GM12892 (cell line): ENCODE measurements at regions not wholly inside any gene's neighbourhood (a gene's known extent, or its start where the extent isn't known, plus 50 kb on each side); places are given as distances from the start of the nearest gene placed in this dataset.
"Not testable (repeated sequence)": the region's sequence is repeated elsewhere in the genome, so short reads cannot be mapped to it uniquely, and the experiment has no call there.

ENCODE experiments used
- DNase-seq: peaks from one replicate; pipeline ENCODE4 v3.0.0; 2011; ENCODE audit not compliant: insufficient read length
- FAIRE-seq: peaks from 2 replicates; lab custom pipeline; 2011; peaks lifted over from hg19 to GRCh38; lab: Jason Lieb, UNC
- POLR2A ChIP-seq: IDR thresholded peaks from 2 replicates; pipeline ENCODE4 v1.6.1; 2011; ENCODE audit warnings: low read depth, low read length, control low read depth
- POLR2AphosphoS5 ChIP-seq: IDR thresholded peaks from 2 replicates; pipeline ENCODE4 v1.6.1; 2011; ENCODE audit warnings: low read depth, low read length, control low read depth
- TAF1 ChIP-seq: IDR thresholded peaks from 2 replicates; pipeline ENCODE4 v1.6.1; 2011; ENCODE audit warnings: low read depth, mild to moderate bottlenecking, control low read depth, low read length, borderline replicate concordance

DNA sequence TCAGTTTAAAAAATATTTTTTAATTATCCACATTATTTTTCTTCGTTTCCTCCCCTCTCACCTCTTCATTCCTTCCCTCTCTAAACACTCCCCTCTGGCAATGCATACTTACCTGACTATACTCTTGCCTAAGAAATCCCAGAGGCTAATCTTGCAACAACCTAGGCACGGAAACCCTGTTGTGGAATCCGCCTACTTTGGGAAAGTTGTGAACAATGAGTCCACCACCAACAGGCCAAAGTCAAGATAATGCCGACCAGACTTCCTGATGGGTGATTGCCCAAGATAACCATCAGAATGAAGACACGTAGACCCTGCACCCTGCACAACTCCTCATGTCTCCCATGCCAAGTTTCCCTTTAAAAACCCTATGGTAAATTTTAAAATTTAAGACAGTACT, 521.5 kb downstream of the KIF20B start:
- TF ChIP-seq TAF1 (no peak), POLR2A (no peak)
- FAIRE-seq (no peak), DNase-seq (no peak)

DNA sequence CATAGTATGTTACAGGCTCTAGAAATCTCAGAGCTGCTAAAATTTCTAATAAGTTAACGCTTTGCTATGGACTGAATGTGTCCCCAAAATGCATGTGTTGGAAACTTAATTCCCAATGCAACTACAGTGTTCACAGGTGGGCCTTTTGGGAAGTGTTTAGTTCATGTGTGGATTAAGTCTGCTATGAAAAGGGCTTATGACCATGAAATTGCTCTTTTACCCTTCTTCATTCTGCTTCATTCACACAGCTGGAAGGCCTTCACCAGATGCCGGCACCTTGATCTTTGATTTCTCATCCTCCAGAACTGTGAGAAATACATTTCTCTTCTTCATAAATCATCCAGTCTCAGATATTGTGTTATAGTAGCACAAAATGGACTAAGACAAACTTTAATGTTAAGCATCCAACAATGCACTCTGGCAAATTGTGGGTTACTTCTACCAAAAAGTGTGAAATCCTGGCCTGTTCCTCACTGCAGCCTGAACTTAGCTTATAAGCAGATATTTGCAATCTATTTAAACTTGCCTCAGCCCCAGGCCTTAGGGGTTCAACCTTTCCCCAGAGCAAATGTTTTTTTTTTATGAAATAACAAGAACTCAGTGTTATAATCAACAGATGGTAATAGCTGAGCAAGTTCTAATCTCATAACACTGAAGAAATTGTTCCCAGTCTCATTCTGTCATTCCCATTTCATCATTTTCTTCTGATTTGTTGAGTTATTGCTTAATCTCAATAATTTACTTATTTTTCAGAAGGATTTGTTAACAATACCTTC, 523.6 kb downstream of the KIF20B start:
- DNase-seq (no peak), FAIRE-seq (no peak)
- no peak for TF ChIP-seq TAF1
- TF ChIP-seq POLR2A = no peak
- TF ChIP-seq POLR2AphosphoS5 = no peak

DNA sequence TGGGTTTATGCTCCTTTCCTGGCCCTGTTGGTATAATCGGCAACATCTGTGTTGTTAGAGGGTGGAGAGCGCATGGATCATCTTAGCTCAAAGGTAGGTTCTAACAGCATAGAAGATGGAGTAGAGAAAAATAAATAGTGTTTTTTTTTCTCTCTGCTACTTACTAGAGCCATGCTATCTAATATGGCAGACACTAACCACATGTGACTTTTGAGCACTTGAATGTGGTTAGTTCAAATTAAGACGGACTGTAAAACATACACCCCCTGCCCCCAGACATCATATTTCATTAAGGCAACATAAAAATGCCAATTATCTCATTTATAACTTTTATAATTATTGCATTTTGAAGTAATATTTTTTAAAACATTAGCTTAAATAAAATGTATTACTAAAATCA, 525.1 kb downstream of the KIF20B start:
- FAIRE-seq = no peak

DNA sequence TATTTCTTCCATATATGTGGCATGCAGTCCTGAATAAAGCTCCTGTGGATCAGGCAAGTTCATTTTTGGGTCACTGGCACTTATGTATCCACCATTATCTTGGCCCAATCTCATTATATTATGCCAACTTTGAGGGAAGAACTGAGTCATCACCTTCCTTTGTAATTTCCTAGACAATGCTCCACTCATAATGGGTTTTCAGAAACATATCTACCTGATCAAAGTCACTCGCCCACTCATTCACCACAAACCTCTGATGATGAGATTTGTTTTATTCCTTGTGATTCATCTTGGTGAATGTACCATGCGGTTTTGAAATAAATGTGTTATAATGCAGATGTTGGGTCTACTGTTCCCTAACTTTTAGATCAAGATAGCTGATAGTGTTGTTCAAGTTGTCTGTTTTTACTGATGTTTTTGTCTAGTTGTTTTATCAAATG, 525.8 kb downstream of the KIF20B start:
- DNase-seq = no peak
- no peak for FAIRE-seq
- TF ChIP-seq POLR2A = no peak
- TF ChIP-seq TAF1 = no peak
- no peak for TF ChIP-seq POLR2AphosphoS5

More for the DNA sequence above, 525.1 kb downstream of the KIF20B start:
- DNase-seq = no peak
- TF ChIP-seq POLR2AphosphoS5 (no peak), POLR2A (no peak), TAF1 (no peak)

DNA sequence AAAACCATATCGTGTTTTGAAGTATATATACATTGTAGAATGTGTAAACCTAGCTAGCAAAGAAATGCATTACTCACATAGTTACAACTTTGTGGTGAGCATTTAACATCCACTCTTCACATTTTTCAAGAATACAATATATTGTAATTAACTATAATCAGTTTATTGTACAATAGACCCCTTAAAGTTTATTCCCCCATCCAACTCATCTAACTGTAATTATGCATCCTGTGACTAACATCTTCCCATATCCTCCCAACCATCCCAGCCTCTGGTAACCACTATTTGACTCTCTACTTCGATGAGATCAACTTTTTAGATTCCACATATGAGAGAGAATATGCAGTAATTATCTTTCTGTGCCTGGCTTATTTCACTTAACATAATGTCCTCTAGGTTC, 526.4 kb downstream of the KIF20B start:
- no peak for DNase-seq
- no peak for TF ChIP-seq POLR2A
- TF ChIP-seq TAF1 = no peak
- no peak for TF ChIP-seq POLR2AphosphoS5
- no peak for FAIRE-seq

DNA sequence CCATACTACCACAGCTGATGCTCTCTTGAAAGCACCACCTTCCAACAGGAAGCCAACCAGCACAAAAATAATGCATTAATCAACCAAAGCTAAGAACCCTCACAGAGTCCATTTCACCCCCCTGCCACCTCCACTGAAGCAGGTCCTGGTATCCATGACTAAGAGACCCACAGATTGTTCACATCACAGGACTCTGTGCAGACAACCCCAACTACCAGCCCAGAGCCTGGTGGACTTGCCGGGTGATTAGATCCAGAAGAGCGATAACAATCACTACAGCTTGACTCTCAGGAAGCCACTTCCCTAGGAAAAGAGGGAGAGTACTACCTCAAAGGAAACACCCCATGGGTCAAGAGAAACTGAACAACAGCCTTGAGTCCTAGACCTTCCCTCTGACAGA, 528.1 kb downstream of the KIF20B start:
- FAIRE-seq (no peak), DNase-seq (no peak)
- TF ChIP-seq POLR2AphosphoS5 (no peak), POLR2A (no peak), TAF1 (no peak)

DNA sequence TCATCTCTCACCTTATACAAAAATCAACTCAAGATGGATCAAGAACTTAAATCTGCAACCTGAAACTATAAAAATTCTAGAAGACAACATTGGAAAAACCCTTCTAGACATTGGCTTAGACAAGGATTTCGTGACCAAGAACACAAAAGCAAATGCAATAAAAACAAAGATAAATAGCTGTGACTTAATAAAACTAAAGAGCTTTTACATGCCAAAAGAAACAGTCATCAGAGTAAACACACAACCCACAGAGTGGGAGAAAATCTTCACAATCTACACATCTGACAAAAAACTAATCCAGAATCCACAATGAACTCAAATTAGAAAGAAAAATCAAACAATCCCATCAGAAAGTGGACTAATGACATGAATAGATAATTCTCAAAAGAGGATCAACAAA, 532.4 kb downstream of the KIF20B start:
- DNase-seq, FAIRE-seq: not testable (repeated sequence)

DNA sequence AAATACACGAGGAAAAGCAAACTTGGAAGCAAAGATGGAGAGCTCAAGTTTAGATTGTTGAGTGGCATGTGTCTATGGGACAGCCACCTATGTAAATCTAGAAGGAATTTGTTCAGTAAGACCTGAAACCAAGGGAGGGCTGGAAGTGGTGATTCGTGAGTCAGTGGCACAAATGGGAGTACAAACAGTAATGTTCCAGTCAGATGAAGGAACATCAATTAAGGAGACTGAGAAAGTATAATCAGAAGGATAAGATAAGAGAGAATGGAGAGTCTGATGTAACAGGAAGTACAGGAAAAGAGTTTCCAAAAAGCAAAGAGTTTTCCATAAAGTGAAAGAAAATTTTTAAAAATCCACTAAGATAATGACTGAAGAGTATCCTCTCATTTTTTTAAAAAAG, 544.2 kb downstream of the KIF20B start:
- no peak for TF ChIP-seq POLR2A
- no peak for TF ChIP-seq TAF1
- TF ChIP-seq POLR2AphosphoS5 = no peak
- no peak for DNase-seq
- FAIRE-seq = no peak

DNA sequence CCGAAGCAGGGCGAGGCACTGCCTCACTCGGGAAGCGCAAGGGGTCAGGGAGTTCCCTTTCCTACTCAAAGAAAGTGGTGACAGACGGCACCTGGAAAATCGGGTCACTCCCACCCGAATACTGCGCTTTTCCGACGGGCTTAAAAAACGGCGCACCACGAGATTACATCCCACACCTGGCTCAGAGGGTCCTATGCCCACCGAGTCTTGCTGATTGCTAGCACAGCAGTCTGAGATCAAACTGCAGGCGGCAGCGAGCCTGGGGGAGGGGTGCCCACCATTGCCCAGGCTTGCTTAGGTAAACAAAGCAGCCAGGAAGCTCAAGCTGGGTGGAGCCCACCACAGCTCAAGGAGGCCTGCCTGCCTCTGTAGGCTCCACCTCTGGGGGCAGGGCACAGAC, 549.4 kb downstream of the KIF20B start:
- not testable (repeated sequence) for FAIRE-seq, DNase-seq

DNA sequence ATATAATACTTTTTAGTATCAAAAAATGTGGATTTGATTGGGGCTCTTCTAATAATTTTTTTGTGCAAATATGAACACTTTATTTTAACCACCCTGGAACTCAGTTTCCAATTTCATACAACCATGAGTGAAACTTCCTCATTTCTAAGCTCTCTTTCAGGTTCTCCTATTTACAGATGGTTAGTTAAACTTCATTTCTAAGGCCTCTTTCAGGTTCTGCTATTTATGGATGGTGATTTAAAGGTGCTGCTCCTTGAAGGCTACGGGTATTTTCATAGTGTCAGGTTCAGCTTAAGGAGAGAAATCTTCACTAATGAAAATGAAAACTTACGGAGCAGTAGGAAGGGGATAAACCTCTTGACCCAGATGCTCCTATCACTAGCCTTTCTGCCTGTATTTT, 568.3 kb downstream of the KIF20B start:
- TF ChIP-seq TAF1 (no peak), POLR2AphosphoS5 (no peak), POLR2A (no peak)

DNA sequence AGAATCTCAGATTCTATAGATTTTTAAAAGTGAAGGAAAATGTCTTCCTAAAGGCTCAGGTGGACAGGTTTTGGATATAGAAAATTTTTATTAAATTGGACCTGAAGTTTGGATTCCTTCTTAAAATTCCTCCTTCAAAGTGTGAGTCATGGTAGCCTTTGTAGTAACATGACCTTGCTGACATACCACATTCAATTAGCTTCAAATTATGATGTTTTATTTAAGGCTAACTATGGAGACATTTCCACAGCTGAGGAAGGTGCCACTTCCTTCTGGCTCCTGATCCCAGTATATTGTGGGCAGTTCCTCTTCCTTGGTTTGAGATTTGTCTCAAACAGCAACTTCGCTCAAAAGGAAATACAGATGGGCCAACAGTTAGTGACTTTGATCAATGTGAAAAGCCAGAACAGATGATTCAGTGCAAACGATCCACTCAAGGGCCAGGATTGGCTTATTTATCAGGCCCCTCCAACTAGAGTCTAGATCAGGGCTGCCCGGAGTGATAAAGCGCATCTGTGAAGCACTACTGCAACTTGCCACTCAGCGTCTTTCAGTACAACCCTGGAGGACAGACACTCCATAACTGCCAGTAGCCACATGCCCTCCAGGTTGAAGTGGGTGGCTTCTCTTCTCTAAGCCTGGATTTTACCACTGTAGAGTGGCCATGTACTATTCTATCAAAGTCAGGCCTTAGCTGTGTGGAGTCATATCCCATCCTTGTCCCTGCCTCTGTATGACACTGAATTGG, 573.5 kb downstream of the KIF20B start:
- FAIRE-seq (no peak), DNase-seq (no peak)
- TF ChIP-seq POLR2AphosphoS5 = no peak
- TF ChIP-seq POLR2A = no peak

More for the DNA sequence above, 568.3 kb downstream of the KIF20B start:
- DNase-seq (no peak), FAIRE-seq (no peak)

DNA sequence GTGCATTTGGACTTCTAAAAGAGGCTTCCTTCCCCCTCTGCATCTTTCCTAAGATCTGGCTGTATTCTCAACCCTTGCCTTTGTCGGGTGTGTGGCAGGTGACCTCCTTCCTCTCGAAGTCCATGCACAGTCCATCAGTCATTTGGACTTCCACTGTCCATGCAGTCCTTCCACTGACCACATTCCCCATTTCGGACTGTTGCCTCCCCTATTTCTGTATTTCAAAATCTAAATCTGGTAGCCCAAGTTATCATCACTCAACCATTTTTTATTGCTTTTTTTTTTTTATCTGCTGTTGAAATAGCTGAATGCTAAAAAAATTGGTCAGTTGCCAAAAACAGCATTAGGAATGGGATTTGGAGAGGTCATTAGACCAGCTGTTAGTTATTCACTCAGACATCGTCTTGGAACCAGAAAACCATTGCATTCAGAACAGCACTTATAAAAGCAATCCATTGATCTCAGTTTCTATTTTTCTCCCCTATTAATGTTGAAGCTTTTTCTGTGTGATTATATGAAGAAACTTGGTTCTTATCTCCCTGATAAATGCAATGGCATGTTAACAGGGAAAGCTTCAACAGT, 575.6 kb downstream of the KIF20B start:
- FAIRE-seq (no peak), DNase-seq (no peak)
- no peak for TF ChIP-seq POLR2AphosphoS5
- no peak for TF ChIP-seq TAF1
- no peak for TF ChIP-seq POLR2A
